B cell (primary cell): ENCODE measurements at regions not wholly inside any gene's neighbourhood (a gene's known extent, or its start where the extent isn't known, plus 50 kb on each side); places are given as distances from the start of the nearest gene placed in this dataset.

Source experiments
- ATAC-seq: fragments of 200-7000 bp; cut with Tn5 transposase; one replicate; pipeline ENCODE4 v1.10.0; 2021; ENCODE audit warnings: low read depth, mild to moderate bottlenecking, moderate number of reproducible peaks, moderate library complexity
- CTCF ChIA-PET: fragments of 350-600 bp; sonication (Branson Sonifier 250); formaldehyde crosslinking; loops from one replicate; lab custom pipeline; 2021; ENCODE audit warnings: antibody characterized with exemption, inconsistent platforms; lab: Charles Lee
- POLR2A ChIA-PET: fragments of 350-600 bp; sonication (Branson Sonifier 250); formaldehyde crosslinking; loops from one replicate; lab custom pipeline; 2021; ENCODE audit warnings: antibody characterized with exemption; lab: Charles Lee
- DNase-seq: peaks from one replicate; pipeline ENCODE4 v3.0.0; 2013
- H2AFZ ChIP-seq: 2 replicates; pipeline ENCODE4 v1.6.1; 2012; ENCODE audit warnings: mild to moderate bottlenecking, low read depth, low read length; ENCODE audit not compliant: insufficient read depth, poor library complexity, severe bottlenecking
- H3K27ac ChIP-seq, 2 donors: 1 replicate in 1 of 2; 2 replicates in 1 of 2; pipeline ENCODE4 v1.5.1; 2012 to 2013; ENCODE audit warnings: low read length in 2 of 2, mild to moderate bottlenecking in 2 of 2, moderate library complexity in 1 of 2
- H3K27me3 ChIP-seq, 4 experiments: fragments of 200-600 bp in 1 of 4; sonication (generic) in 1 of 4; replicated peaks in 1 of 4; 1 replicate in 2 of 4; 2 replicates in 2 of 4; pipeline versions ENCODE4 v1.6.1 to v1.7.0; 2013 to 2016; ENCODE audit warnings: low read length in 3 of 4, mild to moderate bottlenecking in 2 of 4, mixed read lengths in 1 of 4, moderate library complexity in 1 of 4; ENCODE audit not compliant: insufficient read depth in 4 of 4, control insufficient read depth in 3 of 4; ENCODE audit errors: control extremely low read depth in 1 of 4
- H3K36me3 ChIP-seq, 2 experiments: replicated peaks in 1 of 2; 1 replicate in 1 of 2; 2 replicates in 1 of 2; pipeline versions ENCODE4 v1.6.1 to v1.7.1; 2013; ENCODE audit warnings: low read length in 1 of 2; ENCODE audit not compliant: insufficient read depth in 2 of 2, control insufficient read depth in 1 of 2; ENCODE audit errors: control extremely low read depth in 1 of 2, extremely low read depth in 1 of 2
- H3K4me1 ChIP-seq, 2 donors: fragments of 200-600 bp in 1 of 2; sonication (generic) in 1 of 2; 1 replicate in 1 of 2; 2 replicates in 1 of 2; pipeline versions ENCODE4 v1.5.1 to v1.6.1; 2013 to 2017; ENCODE audit warnings: low read length in 2 of 2; ENCODE audit not compliant: control insufficient read depth in 2 of 2, insufficient read depth in 2 of 2
- H3K4me2 ChIP-seq: replicated peaks from 2 replicates; pipeline ENCODE3; 2012; ENCODE audit warnings: mild to moderate bottlenecking, low read depth, low read length; ENCODE audit not compliant: poor library complexity, severe bottlenecking
- H3K4me3 ChIP-seq, 5 experiments: fragments of 200-600 bp in 1 of 5; sonication (generic) in 1 of 5; 1 replicate in 3 of 5; 2 replicates in 2 of 5; pipeline versions ENCODE4 v1.5.1 to v1.7.0; 2011 to 2016; ENCODE audit warnings: low read length in 4 of 5, mild to moderate bottlenecking in 4 of 5, low read depth in 2 of 5, control low read depth in 1 of 5, moderate library complexity in 1 of 5; ENCODE audit not compliant: insufficient read depth in 1 of 5; ENCODE audit errors: control extremely low read depth in 1 of 5, extremely low read depth in 1 of 5
- H3K79me2 ChIP-seq: fragments of 200-600 bp; sonication (generic); one replicate; pipeline ENCODE4 v1.6.0; 2016; ENCODE audit warnings: low read length; ENCODE audit not compliant: control insufficient read depth, insufficient read depth
- H3K9ac ChIP-seq: fragments of 200-600 bp; sonication (generic); 2 replicates; pipeline ENCODE4 v1.6.1; 2017; ENCODE audit warnings: mild to moderate bottlenecking, low read length, moderate library complexity
- H3K9me3 ChIP-seq, 3 donors: one replicate each; pipeline versions ENCODE4 v1.6.1 to v1.7.1; 2013; ENCODE audit warnings: low read length in 2 of 3; ENCODE audit not compliant: control insufficient read depth in 2 of 3, insufficient read depth in 1 of 3; ENCODE audit errors: control extremely low read depth in 1 of 3
- H4K20me1 ChIP-seq: 2 replicates; pipeline ENCODE4 v1.6.0; 2012; ENCODE audit warnings: mild to moderate bottlenecking, low read length; ENCODE audit not compliant: insufficient read depth, control insufficient read depth, poor library complexity, severe bottlenecking
- H3K27ac Mint-ChIP-seq: one replicate; pipeline ENCODE4 v1.8.0; 2021; ENCODE audit warnings: mixed read lengths
- H3K27me3 Mint-ChIP-seq: one replicate; pipeline ENCODE4 v1.8.0; 2021; ENCODE audit warnings: mixed read lengths
- H3K4me1 Mint-ChIP-seq: one replicate; pipeline ENCODE4 v1.8.0; 2021; ENCODE audit warnings: mixed read lengths
- H3K4me3 Mint-ChIP-seq: one replicate; pipeline ENCODE4 v1.8.0; 2021; ENCODE audit warnings: mixed read lengths
- H3K9me3 Mint-ChIP-seq: one replicate; pipeline ENCODE4 v1.8.0; 2022; ENCODE audit warnings: mixed read lengths; ENCODE audit not compliant: insufficient read depth
- CTCF ChIP-seq: fragments of 200-600 bp; IDR thresholded peaks from one replicate; pipeline ENCODE4 v1.8.0; 2022; ENCODE audit warnings: antibody characterized with exemption, mild to moderate bottlenecking
- EZH2 ChIP-seq: IDR thresholded peaks from 2 replicates; pipeline ENCODE4 v1.6.1; 2012; ENCODE audit warnings: borderline replicate concordance, low read depth, mild to moderate bottlenecking, moderate library complexity, low read length; ENCODE audit not compliant: insufficient read depth, poor library complexity, severe bottlenecking
- WGBS: methylation state at CpG from one replicate; pipeline ENCODE4 v1.1.5; 2013; ENCODE audit warnings: missing lambda C conversion rate; ENCODE audit not compliant: insufficient coverage; 5-methylcytosine and 5-hydroxymethylcytosine counted together
- intact Hi-C: fragments of 100-400 bp; cut with micrococcal nuclease; formaldehyde crosslinking; loops from one replicate; pipeline ENCODE4 v1.10.0; 2022

GRCh38 chr18:77548790-77549420, 299.3 kb downstream of the GALR1 start:
- no peaks in the 10 kb centered on the region for H3K9me3 ChIP-seq
- DNase-seq (no peak), ATAC-seq (no peak)
- no peaks in the 10 kb centered on the region for H3K79me2 ChIP-seq
- Mint-ChIP-seq H3K9me3 (no peaks in the 10 kb centered on the region), H3K27me3 (peaks cover 3% of the 10 kb centered on the region), H3K4me1 (no peaks in the 10 kb centered on the region), H3K27ac (no peak overlapping the region), H3K4me3 (no peak overlapping the region)
- H2AFZ ChIP-seq = no peak overlapping the region
- no peak overlapping the region for H3K9ac ChIP-seq
- no peaks in the 10 kb centered on the region for H3K27me3 ChIP-seq
- POLR2A ChIA-PET = no interaction called here
- TF ChIP-seq CTCF (no peak), EZH2 (no peak)
- 76% methylated on average over 8 of the region's 8 CpGs for WGBS
- no peak overlapping the region for H3K27ac ChIP-seq
- H3K4me1 ChIP-seq = no peaks in the 10 kb centered on the region
- H3K4me2 ChIP-seq = no peak overlapping the region
- CTCF ChIA-PET = no interaction called here
- H3K36me3 ChIP-seq = no peaks in the 10 kb centered on the region
- intact Hi-C loops = no loop called here
- H3K4me3 ChIP-seq = no peak overlapping the region
- H4K20me1 ChIP-seq = no peaks in the 10 kb centered on the region

- no peak for TF ChIP-seq EZH2
- TF ChIP-seq CTCF = no peak
Observed at GRCh38 chr18:77550625-77551024, 301.0 kb downstream of the GALR1 start.

More at GRCh38 chr18:77550625-77551024, 301.0 kb downstream of the GALR1 start:
- Histone ChIP-seq H3K27me3 (no peaks in the 10 kb centered on the region), H3K4me1 (no peaks in the 10 kb centered on the region), H4K20me1 (no peaks in the 10 kb centered on the region), H3K4me3 (no peak overlapping the region), H3K27ac (no peak overlapping the region), H3K79me2 (no peaks in the 10 kb centered on the region), H3K4me2 (no peak overlapping the region), H3K9me3 (no peaks in the 10 kb centered on the region), H2AFZ (no peak overlapping the region), H3K36me3 (no peaks in the 10 kb centered on the region), H3K9ac (no peak overlapping the region)
- CTCF ChIA-PET = no interaction called here
- DNase-seq (no peak), ATAC-seq (no peak)
- peaks cover 3% of the 10 kb centered on the region for H3K27me3 Mint-ChIP-seq
- H3K27ac Mint-ChIP-seq = no peak overlapping the region
- intact Hi-C loops = no loop called here
- H3K9me3 Mint-ChIP-seq = no peaks in the 10 kb centered on the region
- H3K4me3 Mint-ChIP-seq = no peak overlapping the region
- no peaks in the 10 kb centered on the region for H3K4me1 Mint-ChIP-seq
- 95% methylated on average over 3 of the region's 5 CpGs for WGBS
- POLR2A ChIA-PET = no interaction called here
